IMR-90 (cell line): ENCODE measurements at regions not wholly inside any gene's neighbourhood (a gene's known extent, or its start where the extent isn't known, plus 50 kb on each side); places are given as distances from the start of the nearest gene placed in this dataset.

Experiments used
- BHLHE40 ChIP-seq: fragments of 150-350 bp; IDR thresholded peaks from 2 replicates; pipeline ENCODE4 v1.6.1; 2016; ENCODE audit warnings: mild to moderate bottlenecking, low read depth, low read length
- CEBPB ChIP-seq: IDR thresholded peaks from 2 replicates; pipeline ENCODE4 v1.6.1; 2012; ENCODE audit warnings: low read depth, low read length, improper control_type of control experiment
- CTCF ChIP-seq: conservative IDR thresholded peaks from 2 replicates; pipeline ENCODE4 v1.5.1; 2012; ENCODE audit warnings: mild to moderate bottlenecking, low read depth, low read length, improper control_type of control experiment
- FOS ChIP-seq: fragments of 150-350 bp; IDR thresholded peaks from 2 replicates; pipeline ENCODE4 v1.6.1; 2016; ENCODE audit warnings: low read depth, low read length
- MAFK ChIP-seq: IDR thresholded peaks from 2 replicates; pipeline ENCODE4 v1.6.1; 2012; ENCODE audit warnings: low read depth, low read length, improper control_type of control experiment
- MAZ ChIP-seq: IDR thresholded peaks from 2 replicates; pipeline ENCODE4 v1.6.1; 2012; ENCODE audit warnings: low read depth, mild to moderate bottlenecking, low read length, improper control_type of control experiment, moderate library complexity, borderline replicate concordance
- MXI1 ChIP-seq: IDR thresholded peaks from 2 replicates; pipeline ENCODE4 v1.6.1; 2012; ENCODE audit warnings: low read depth, mild to moderate bottlenecking, low read length, moderate library complexity, borderline replicate concordance
- POLR2A ChIP-seq: IDR thresholded peaks from 2 replicates; pipeline ENCODE4 v1.6.1; 2012; ENCODE audit warnings: mild to moderate bottlenecking, low read depth, low read length
- RAD21 ChIP-seq: IDR thresholded peaks from 2 replicates; pipeline ENCODE4 v1.6.1; 2012; ENCODE audit warnings: low read length, improper control_type of control experiment
- RCOR1 ChIP-seq: IDR thresholded peaks from 2 replicates; pipeline ENCODE4 v1.6.1; 2012; ENCODE audit warnings: mild to moderate bottlenecking, low read length, improper control_type of control experiment; ENCODE audit not compliant: insufficient replicate concordance
- RFX5 ChIP-seq: IDR thresholded peaks from 2 replicates; pipeline ENCODE4 v1.8.0; 2012; ENCODE audit warnings: low read depth, mild to moderate bottlenecking, low read length, moderate library complexity
- SMC3 ChIP-seq: fragments of 150-350 bp; IDR thresholded peaks from 2 replicates; pipeline ENCODE4 v1.6.1; 2016; ENCODE audit warnings: low read depth, mild to moderate bottlenecking, antibody characterized with exemption, low read length, moderate library complexity
- USF2 ChIP-seq: fragments of 150-350 bp; IDR thresholded peaks from 2 replicates; pipeline ENCODE4 v1.6.1; 2017; ENCODE audit warnings: mild to moderate bottlenecking, antibody characterized with exemption, low read length, low read depth
- TF ChIP-seq, protein P1 (sequence below): fragments of 150-350 bp; IDR thresholded peaks from 2 replicates; pipeline ENCODE4 v1.6.1; 2016; ENCODE audit warnings: low read depth, mild to moderate bottlenecking, low read length, moderate library complexity, borderline replicate concordance

DNA sequence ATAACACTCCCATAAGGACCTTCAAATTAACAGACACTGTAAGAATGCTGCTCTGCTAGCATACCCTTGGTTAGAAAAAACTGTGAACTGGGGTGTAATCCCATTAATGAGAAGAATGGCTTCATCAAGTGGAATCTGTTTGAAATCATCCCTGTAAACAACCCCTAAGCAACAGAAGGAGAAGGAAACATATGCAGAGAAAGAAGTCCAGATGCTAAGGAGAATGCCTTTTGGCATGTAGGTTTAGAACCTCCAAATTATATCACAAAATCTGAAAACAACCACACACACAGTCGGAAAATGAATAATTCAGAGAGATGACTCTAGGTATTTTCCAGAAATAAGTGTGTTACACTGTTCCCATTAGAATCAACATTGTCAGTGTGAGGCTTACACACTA is 140.2 kb downstream of the NUAK1 start:
- no peak for TF ChIP-seq CTCF
- no peak for TF ChIP-seq MAFK
- TF ChIP-seq RAD21 = no peak
- no peak for TF ChIP-seq POLR2A
- TF ChIP-seq RFX5 = no peak
- no peak for TF ChIP-seq RCOR1
- no peak for TF ChIP-seq MAZ
- TF ChIP-seq USF2 = no peak
- no peak for TF ChIP-seq BHLHE40
- TF ChIP-seq, protein P1, sequence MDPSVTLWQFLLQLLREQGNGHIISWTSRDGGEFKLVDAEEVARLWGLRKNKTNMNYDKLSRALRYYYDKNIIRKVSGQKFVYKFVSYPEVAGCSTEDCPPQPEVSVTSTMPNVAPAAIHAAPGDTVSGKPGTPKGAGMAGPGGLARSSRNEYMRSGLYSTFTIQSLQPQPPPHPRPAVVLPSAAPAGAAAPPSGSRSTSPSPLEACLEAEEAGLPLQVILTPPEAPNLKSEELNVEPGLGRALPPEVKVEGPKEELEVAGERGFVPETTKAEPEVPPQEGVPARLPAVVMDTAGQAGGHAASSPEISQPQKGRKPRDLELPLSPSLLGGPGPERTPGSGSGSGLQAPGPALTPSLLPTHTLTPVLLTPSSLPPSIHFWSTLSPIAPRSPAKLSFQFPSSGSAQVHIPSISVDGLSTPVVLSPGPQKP = no peak
- TF ChIP-seq MXI1 = no peak
- TF ChIP-seq SMC3 = no peak
- no peak for TF ChIP-seq FOS
- TF ChIP-seq CEBPB = no peak
